Activated naive CD4-positive, alpha-beta T cell treated with anti-CD3 and anti-CD28 coated beads, Interleukin-2, amount 50 U/mL, for 16 hours (primary cell): ENCODE measurements at regions not wholly inside any gene's neighbourhood (a gene's known extent, or its start where the extent isn't known, plus 50 kb on each side); places are given as distances from the start of the nearest gene placed in this dataset.
"Not testable (repeated sequence)": the region's sequence is repeated elsewhere in the genome, so short reads cannot be mapped to it uniquely, and the experiment has no call there.

Experiments
- DNase-seq: peaks from one replicate; pipeline ENCODE4 v3.0.0-alpha.2; 2020

DNA sequence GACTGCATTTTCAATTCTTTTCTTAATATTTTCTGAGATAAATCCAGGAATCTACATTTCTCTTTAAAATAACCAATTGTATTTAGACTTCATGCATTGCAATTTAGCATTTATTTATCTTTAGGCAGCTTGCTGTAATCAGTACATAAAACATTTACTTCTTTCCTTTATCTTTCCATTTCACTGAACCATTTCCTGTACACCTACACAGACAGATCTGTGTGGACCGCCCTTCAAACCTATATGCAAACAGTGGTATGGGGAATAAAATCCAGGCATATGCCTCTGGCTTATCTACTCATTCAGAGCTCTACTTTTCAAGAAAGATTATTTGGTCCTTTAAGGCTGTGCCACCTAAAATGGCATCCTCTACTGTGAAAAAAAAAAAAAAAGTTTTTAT is 640.0 kb downstream of the MAT2B start:
- DNase-seq: no peak

DNA sequence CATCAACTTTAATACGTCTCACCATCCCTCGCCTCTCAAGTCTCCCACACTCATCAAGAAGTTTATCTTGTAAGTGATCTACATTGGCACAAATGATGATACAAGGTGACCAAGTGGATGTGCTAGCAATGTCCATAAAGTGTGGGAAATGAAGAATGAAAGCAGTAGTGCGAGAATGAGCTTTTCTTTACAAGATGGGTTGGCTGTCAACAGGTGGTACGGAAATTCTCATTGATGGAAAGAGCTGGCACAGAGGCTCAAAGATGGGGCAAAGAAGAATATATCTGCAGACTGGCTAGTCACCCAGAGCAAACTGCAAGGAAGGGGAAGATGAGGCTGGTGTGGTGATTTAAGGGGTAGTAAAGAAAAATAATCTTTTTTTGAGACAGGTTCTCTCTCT is 640.8 kb downstream of the MAT2B start:
- no peak for DNase-seq

DNA sequence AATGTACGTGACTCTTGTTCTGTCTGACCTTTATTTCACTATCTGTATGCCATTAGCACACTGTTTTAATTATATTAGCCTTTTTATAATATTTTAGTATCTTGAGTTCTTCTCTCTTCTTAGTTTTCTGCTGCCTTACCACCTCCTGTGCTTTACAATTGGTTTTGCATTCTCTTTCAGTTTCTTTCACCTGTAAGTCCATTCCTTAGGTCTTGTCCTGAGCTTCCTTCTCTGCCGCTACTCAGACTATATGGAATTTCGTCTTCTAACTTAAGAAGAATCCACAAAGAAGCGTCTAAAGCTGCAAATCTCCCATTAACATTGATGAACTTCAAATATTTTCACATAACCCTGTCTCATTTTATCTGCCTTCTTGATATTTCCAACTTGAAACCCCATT is 642.9 kb downstream of the MAT2B start:
- DNase-seq: no peak

DNA sequence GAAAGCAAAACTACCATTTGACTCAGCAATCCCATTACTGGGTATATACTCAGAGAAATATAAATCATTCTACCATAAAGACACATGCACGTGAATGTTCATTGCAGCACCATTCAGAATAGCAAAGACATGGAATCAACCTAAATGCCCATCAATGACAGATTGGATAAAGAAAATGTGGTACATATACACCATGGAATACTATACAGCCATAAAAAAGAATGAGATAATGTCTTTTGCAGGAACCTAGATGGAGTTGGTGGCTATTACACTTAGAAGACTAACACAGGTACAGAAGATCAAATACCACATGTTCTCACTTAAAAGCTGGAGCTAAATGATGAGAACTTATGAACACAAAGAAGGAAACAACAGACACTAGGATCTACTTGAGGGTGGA is 647.1 kb downstream of the MAT2B start:
- not testable (repeated sequence) for DNase-seq

DNA sequence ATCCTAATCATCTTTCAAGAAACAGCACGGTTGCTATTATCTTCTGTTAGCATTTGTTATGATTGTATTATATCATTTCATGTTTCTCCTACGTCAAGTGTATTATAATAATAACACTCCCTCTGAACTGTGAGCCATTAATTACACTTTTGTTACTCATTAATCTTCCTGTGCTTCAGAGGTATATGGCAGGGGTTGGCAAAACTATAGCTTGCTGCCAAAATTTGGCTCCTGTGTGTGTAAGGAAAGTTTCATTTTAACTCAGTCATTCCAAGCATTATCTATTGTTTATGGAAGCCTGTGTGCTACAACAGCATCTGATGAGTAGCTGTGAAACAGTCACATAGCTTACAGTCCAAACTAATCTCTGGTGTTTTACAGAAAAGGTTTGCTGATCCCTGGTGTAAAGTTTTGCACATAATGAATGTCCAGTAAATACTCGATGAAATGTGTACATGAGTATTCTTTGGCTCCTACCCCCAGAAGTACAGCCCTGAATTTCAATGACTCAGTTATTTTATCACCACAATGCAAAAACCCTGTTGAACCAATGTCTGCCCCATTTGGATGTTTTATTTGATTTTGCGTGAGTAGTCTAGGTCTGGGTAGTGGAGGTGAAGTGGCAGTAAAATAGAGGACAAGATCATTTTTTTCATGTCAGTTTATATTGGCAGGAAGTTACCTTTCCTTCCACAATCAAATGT is 648.2 kb downstream of the MAT2B start:
- no peak for DNase-seq

DNA sequence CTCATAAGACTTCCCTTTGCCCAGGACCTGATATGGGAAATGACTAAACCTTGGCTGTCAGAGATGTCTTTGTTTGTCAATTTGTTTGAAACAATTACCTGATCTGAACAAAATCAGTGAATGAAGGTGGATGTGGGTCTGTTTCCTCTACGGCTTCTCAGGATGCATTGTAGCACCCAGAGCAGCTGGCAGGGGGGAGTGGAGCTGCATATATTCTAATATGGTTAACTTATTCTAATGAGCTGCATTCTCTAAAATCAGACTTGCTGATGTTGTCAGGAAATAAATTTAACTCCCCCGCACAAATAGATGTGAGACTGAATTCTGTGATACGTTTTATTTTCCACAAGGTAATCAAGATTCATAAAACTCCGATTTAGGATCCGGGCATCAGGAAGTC is 665.4 kb downstream of the MAT2B start:
- no peak for DNase-seq

DNA sequence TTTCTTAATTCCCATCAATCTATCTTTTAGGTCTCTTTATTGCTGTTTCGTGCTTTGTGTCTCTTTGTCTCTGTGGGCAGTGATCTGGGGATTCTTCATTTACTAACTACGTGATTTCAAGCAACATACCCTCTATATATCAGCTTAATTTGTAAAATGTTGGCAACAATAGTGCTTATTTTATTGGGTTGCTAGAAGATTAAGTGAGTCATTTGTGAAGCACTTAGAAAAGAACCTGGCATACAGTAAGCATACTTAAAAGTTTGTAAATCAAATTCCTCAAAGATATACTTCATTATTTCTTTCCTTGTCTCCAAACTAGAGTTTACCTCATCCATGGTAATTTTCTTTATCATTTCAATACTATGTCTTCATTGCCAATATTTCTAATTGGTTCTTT is 669.7 kb downstream of the MAT2B start:
- no peak for DNase-seq

DNA sequence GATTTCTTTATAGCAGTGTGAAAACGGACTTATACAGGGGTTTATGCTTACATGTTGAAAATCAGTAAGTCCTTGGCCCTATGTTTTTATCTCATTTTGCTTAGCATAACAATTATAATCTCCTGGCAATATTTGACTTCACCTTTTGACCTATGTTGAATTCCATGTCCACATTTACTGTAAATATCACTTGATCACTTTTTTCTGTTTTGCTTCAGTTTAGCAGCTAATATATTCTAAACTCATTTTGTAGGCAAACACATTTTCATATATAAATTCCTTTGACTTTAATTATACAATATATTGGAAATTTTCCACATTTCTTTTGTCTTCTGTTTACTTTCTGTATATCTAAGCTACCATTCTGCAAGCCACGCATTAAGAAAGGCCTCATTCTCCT is 674.0 kb downstream of the MAT2B start:
- no peak for DNase-seq

DNA sequence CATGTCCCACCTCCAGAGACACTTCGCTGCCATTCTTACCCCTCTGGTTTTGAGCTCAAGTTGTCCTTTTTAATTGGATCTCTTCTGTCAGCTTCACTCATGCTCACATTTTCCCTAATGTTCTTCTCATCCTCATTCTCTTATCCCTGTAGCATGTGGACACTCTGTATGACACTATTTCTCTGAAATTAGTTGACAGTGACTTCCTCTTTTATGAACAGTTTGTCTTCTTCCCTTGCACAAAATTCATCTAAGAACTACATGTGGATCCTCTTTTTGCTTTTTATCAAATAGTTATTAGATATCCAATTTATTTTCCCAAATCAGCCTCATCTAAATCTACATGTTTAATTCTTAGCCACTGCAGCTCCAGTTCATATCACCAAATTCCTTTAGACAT is 676.2 kb downstream of the MAT2B start:
- no peak for DNase-seq

DNA sequence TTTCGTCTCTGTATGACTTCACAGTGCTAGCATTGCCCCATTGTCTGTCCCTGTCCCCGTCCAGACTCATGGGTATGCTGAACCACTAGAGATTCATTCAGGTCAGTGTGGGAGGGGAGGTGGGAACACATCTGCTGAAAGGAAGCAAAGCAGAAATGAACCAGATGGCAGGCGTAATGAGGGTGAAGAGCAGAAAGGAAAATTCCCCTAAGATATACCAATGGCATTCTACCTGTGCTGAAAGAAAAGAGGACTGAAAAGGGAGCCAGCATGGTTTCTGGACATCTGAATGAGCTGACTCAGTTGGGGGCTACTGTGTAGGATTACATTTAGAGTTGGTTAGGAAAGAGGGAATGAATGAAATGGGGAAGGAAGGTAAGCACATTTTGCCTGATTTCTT is 678.7 kb downstream of the MAT2B start:
- no peak for DNase-seq

DNA sequence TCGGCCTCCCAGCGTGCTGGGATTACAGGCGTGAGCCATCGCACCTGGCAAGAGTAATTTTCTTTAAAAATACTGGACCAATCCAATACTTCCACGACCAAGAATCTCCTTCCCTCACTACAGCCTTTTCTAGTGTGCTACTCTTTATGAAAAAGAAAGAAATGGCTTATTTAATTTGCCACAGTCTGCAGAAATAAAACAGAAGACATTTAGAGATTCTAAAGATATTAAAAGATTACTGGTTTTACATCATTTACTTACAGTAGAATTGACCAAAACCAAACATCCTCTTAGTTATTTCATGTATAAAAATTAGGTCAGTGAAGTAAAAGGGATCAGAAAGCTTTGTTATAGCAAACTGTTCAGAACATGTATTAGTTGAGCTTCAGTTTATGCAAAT is 679.6 kb downstream of the MAT2B start:
- DNase-seq: no peak

DNA sequence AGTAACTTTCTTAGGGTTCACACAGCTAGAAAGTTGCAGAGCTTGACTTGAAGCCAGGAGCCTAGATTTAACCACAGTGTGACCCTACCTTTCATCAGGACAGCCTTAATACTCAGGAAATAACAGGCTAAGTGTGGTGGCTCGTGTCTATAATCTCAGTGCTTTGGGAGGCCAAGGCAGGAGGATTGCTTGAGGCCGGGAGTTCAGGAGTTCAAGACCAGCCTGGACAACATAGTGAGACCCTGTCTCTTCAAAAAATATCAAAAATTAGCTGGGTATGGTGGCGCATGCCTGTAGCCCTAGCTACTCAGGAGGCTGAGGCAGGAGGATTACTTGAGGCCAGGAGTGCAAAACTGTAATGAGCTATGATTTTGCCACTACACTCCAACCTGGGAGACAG is 681.1 kb downstream of the MAT2B start:
- DNase-seq: no peak

DNA sequence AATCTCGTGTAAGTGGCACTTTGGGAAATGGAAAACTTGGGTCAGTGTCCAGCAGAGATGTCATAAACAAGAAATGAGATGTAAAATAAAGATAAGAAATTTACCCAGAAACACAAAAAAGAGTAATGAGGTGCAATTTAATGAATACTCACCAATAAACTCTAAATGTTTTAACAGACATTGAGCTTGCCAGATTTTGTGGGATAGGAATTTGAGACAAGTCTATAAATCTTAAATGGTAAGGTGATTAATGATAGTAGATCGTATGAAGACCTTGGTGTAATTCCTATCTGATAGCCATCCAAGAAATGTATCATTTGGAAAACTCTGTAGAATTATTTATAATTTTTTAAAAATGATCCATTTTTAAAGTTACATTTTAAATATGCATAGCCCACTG is 682.4 kb downstream of the MAT2B start:
- no peak for DNase-seq

DNA sequence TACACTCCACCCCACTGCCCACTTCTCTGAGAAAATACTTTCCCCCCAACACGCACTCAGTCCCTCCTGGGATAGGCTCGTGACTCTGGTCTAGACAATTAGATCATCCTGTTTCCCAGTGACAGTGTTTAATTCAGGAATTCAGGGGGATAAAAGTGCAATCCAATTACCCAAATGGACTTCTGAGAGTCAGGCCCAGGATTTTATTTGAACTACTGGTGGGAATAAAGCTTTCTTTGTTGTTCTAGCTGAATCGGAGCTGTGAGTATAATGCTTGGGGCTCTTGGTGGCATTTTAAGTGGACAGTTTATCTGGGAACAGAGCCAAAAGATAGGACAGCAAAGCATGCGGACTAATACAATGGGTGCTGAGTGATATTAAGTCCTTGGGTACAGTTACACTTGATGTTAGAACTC is 683.3 kb downstream of the MAT2B start:
- no peak for DNase-seq

DNA sequence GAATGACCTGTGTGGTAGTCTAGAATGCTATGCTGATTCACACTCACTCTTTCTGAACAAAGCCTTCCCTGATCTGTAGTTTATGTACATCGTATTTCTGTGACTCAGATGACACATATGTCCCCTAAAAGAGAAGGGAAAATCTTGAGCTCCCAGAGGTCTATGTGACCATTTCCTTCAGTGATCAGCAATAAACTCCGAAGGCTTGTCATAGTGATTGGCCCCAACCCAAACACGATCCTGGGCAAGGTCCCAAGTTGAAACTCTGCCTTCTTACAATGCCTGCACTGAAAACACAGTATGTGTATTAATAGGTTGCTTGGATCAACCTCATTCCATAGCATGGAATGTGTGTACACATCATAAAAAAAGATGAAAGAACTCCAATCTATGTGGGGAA is 685.8 kb downstream of the MAT2B start:
- DNase-seq: no peak

DNA sequence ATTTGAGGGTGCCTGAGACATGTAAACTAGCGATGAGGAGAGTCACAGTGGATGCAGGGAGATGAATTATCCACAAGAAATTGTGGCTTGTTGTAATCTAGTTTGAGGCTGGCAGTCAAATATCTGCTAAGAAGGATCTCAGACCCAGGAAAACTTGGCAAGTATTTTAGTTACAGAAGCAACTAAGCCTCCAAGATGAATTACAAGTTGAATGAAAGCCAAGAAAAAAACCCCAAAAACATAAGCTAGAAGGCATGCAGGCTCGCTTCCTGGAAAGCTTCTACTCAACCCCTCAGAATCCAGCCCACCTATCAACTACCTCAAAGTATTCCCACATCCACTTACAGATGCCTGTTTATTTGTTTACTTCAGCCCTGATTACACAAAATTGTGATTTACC is 696.9 kb downstream of the MAT2B start:
- no peak for DNase-seq

DNA sequence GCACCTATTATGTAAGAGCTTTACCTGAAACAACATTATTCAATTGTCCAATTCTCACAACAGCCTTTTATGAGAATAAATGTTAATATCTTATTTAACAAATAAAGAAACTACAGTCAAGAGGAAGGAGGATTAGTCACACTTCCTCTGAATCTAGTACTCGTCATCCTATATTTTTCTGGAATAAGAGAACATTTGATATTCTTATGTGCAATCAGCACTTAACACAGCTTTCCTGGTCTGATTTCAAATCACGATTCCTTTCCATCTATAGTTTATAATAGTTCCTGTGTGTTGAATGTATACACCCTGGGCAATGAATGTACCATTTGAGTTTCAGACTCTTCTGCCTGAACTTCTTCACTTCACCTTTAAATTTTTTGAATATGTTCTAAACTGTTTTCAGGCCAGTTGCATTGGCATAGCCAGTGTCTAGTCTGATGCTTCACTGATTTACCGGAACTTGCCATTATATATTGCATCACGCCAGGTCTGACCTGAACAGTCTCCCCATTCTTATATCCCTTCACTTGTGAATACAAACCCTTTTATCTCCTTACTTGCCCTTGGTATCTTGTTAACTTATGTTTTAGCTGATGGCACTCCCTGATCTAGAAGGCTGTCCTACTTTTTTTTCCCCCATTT is 698.3 kb downstream of the MAT2B start:
- no peak for DNase-seq

DNA sequence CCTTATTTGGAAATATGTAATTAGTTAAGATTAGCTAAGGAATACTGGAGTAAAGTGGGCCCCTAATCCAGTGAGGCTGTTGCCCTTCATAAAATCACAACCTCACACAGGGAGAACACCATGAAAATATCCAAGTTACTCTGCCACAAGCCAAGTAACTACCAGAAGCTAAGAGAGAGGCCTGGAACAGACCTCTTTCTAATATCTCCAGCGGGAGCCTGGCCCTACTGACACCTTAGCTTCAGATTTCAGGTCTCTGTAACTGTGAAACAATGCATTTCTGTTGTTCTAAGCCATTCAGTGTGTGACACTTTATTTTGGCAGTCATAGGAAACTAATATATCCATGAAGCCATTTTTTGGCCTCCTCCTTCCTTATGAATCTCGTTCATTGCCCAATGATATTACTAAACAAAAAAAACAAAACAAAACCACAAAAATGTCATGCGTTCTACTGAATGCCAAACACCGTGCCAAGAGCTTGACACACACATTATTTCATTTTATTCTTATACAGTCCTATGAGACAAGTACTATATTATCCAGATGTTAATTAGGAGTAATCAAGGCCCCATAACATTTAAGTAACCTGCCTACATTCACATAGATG is 699.0 kb downstream of the MAT2B start:
- DNase-seq: no peak

DNA sequence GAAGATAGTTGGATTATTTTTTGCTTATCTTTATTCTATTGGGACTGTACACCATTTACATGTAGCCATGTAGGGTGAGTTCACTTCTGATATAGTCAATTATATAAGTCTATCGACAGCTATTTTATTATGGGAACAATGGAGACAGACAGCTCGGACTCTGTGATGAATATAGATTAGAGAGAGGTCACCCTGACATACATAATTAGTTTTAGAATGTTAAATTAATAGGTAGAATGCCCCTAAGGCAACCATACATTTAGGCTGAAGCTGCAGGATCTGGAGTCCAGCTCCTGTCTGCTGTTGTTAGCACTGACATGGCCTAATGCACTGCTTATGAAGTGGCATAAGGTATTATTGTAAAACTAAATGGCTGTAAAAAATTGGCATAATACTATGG is 700.8 kb downstream of the MAT2B start:
- DNase-seq: no peak

DNA sequence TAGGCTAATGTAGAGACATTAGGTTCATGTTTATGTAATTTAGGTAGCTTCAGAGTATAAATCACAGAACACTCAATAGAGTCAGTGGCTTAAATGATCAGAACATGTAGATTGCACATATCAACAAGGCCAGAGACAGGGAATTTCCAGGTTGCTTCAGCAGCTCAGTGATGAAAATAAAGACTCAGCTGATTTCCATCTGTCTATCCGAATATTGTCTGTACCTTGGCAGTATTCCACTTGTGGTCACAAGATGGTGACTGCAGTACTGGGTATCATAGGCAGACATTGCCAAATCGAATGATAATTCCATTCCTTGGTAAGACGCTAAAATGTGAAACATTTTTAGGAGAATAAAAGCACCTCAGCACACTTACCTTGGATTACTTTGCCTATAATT is 702.2 kb downstream of the MAT2B start:
- DNase-seq: no peak

DNA sequence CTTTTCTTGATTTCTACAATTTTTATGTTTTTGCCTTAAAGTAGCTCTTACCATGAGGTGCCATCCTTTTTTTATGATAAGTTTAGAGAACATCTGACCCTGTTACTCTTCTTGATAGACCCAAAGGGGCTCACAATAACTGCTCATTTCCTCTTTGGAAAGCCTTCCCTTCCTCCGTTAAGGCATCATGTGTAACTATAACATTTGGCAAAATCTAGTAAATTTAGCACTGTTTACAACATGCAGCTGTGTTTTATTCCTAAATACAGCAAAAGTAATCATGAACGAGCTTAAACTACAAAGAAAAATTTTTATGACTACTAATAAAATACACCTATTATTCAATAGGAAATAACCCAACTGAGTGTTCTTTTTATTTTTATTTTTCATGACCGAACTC is 705.1 kb downstream of the MAT2B start:
- DNase-seq: no peak

DNA sequence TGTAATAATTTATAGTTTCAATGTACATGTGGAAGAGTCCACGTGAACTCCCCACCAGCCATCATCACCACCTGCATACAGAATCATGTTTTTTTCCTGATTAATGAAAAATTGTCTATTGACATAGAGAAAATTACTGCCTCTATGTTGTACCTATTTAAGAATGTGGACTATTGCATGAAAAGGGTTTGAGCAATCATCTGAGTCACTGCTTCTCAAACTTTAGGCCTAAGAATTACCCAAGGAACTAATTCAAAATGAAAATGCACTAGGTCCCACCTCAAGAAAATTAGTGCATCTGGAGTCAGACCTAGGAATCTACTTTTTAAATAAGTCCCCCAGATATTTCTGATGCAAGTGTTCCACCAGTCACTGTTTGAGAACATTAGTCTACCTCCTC is 709.3 kb downstream of the MAT2B start:
- no peak for DNase-seq

DNA sequence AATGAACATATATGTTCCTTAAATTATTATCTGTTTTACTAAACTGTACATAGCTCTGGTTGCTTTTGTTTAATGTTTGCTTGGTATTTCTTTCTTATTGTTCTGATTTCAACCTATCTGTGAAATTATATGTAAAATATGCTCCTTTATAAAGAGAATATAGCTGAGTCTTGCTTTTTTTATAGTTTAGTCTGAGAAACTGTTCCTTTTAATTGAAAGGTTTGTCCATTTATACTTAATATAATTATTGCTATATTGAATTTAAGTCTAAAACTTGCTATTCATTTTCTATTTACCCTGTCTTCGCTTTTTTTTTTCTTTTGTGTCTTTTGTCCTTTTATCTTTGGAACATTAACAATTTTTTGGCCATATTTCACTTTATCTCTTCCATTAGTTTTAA is 712.0 kb downstream of the MAT2B start:
- DNase-seq: no peak

DNA sequence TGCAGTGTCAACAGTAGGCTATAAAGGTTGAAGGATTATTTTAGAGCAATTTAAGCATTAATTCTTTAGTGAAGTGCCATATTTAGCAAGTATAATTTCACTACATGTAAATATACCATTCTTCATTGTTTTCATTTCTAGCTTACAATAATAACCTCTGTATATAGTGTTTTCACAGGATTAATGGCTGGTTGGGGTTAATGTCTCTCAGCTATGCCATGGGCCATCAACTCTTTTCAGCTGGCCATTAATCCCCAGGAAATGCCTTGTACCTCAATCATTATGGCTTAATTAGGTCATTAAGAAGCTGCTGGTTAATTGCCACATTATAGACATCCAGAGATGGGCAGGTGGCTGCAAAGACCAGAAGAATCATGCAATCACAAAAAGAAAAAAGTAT is 715.1 kb downstream of the MAT2B start:
- no peak for DNase-seq

DNA sequence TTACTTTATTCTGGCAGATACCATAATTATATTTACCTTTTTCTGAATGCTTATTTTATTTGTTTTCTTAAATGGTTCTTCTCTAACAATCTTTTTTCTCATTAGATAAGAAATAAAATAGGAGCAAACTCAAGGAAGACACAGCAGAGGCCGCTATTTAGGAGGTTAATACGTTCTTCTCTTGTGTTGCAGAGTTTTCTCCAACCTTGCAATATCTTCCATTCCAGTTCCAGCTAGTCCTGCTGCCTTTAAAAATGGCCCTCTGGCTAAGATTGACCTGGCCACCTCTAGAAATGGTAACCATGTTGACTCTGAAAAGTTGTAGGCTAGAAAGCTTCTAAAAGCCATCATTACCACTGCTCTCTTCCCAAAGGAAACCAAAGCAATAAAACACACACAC is 718.8 kb downstream of the MAT2B start:
- no peak for DNase-seq
